ENCODE measurements at regions not wholly inside any gene's neighbourhood (a gene's known extent, or its start where the extent isn't known, plus 50 kb on each side); places are given as distances from the start of the nearest gene placed in this dataset.

DNA sequence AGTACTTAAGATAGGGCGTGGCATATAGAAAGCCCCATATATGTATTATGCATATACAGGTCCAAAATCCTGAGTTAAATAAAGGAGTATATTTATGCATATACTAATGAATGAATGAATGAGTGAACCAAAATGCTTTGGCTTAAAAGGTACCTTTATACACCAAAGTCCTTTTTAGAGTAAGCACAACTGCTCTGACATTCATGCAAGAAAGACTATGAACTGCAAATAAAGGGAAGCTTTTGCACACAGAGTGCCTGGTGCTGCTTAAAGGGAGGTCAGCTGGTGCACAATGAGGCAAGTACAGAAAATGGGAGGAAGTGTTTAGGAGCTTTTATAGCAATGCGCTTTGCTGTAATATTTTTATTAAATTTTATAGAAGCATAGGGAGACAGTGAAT is 214.0 kb downstream of the KLF13 start:
- H3K4me2 ChIP-seq (ENCODE audit: insufficient read depth, low read length, poor library complexity, severe bottlenecking): no peak overlapping the region
- no peaks in the 10 kb centered on the region for H3K36me3 ChIP-seq (replicated peaks in 1 of 2; ENCODE audit: control insufficient read depth in 2 of 2, insufficient read depth in 2 of 2, low read length in 2 of 2)
- H3K18ac ChIP-seq (ENCODE audit: low read length): no peak overlapping the region
- no peak overlapping the region for H2AFZ ChIP-seq (ENCODE audit: low read length)
- no peak overlapping the region for H3K14ac ChIP-seq (ENCODE audit: low read length)
- H3K4me1 ChIP-seq (ENCODE audit: control insufficient read depth in 2 of 2, insufficient read depth in 1 of 2, low read depth in 1 of 2, low read length in 2 of 2): peaks cover 0 to 4% of the 10 kb centered on the region in 2 donors
- H3K4ac ChIP-seq (ENCODE audit: low read length): no peak overlapping the region
- no CpG with 5 or more reads among the region's 2 CpGs for WGBS, 2 donors (ENCODE audit: extremely low coverage in 2 of 2, insufficient read length in 2 of 2, insufficient replicate concordance in 1 of 2)
- no peak overlapping the region for H3K27ac ChIP-seq (replicated peaks; ENCODE audit: low read length)
- H2BK12ac ChIP-seq (ENCODE audit: low read length): no peak overlapping the region
- no peaks in the 10 kb centered on the region for H3K27me3 ChIP-seq (ENCODE audit: control insufficient read depth in 3 of 3, insufficient read depth in 3 of 3, low read depth in 1 of 3, low read length in 3 of 3)
- no peak overlapping the region for H2BK15ac ChIP-seq (ENCODE audit: low read length)
- H2BK5ac ChIP-seq (ENCODE audit: low read length): no peak overlapping the region
- H4K91ac ChIP-seq (ENCODE audit: low read depth, low read length, poor library complexity): no peak overlapping the region
- H3K9ac ChIP-seq (ENCODE audit: low read depth, low read length, poor library complexity): no peak overlapping the region
- no peaks in the 10 kb centered on the region for H3K9me3 ChIP-seq (replicated peaks in 1 of 2; ENCODE audit: control insufficient read depth in 2 of 2, insufficient read depth in 1 of 2, low read depth in 1 of 2, low read length in 2 of 2)
- H3K4me3 ChIP-seq (ENCODE audit: low read length in 2 of 2): no peak overlapping the region
- H3K23ac ChIP-seq (ENCODE audit: low read depth, low read length, poor library complexity): no peak overlapping the region
- H2AK5ac ChIP-seq (ENCODE audit: low read depth, low read length): no peak overlapping the region
- H2BK120ac ChIP-seq (ENCODE audit: low read depth, low read length): no peak overlapping the region
- no peak overlapping the region for H4K8ac ChIP-seq (ENCODE audit: low read depth, low read length)
- H3K79me1 ChIP-seq (ENCODE audit: low read depth, low read length): no peaks in the 10 kb centered on the region
- no peak for DNase-seq (ENCODE audit: low spot score)

DNA sequence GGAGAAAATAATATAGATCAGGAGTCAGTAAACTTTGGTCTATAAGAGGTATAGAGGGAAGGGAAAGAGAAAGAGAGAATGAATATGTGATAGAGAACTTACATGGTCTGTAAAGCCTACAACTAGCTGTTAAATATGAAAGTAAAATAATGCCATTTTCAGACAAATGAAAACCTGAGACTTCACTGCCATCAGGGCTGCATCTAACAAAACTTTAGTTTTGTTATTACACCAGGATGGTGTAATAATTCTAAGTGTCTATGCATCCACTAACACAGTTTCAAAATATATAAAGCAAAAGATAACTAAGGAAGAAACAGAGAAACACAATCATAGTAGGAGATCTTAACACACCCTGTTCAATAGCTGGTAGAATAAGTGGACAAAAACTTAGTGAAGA is 217.7 kb downstream of the KLF13 start:
- Histone ChIP-seq H3K4ac (ENCODE audit: low read length) (no peak overlapping the region), H3K27me3 (ENCODE audit: control insufficient read depth in 3 of 3, insufficient read depth in 3 of 3, low read depth in 1 of 3, low read length in 3 of 3) (no peaks in the 10 kb centered on the region), H2BK120ac (ENCODE audit: low read depth, low read length) (no peak overlapping the region), H3K4me1 (ENCODE audit: control insufficient read depth in 2 of 2, insufficient read depth in 1 of 2, low read depth in 1 of 2, low read length in 2 of 2) (no peaks in the 10 kb centered on the region), H3K23ac (ENCODE audit: low read depth, low read length, poor library complexity) (no peak overlapping the region), H3K18ac (ENCODE audit: low read length) (no peak overlapping the region), H3K27ac (replicated peaks; ENCODE audit: low read length) (no peak overlapping the region), H2BK12ac (ENCODE audit: low read length) (no peak overlapping the region), H3K4me2 (ENCODE audit: insufficient read depth, low read length, poor library complexity, severe bottlenecking) (no peak overlapping the region), H4K91ac (ENCODE audit: low read depth, low read length, poor library complexity) (no peak overlapping the region), H2AFZ (ENCODE audit: low read length) (no peak overlapping the region), H3K14ac (ENCODE audit: low read length) (no peak overlapping the region), H3K9me3 (replicated peaks in 1 of 2; ENCODE audit: control insufficient read depth in 2 of 2, insufficient read depth in 1 of 2, low read depth in 1 of 2, low read length in 2 of 2) (no peaks in the 10 kb centered on the region), H3K79me1 (ENCODE audit: low read depth, low read length) (no peaks in the 10 kb centered on the region), H3K9ac (ENCODE audit: low read depth, low read length, poor library complexity) (no peak overlapping the region), H2BK5ac (ENCODE audit: low read length) (no peak overlapping the region), H3K4me3 (ENCODE audit: low read length in 2 of 2) (no peak overlapping the region), H2BK15ac (ENCODE audit: low read length) (no peak overlapping the region), H3K36me3 (replicated peaks in 1 of 2; ENCODE audit: control insufficient read depth in 2 of 2, insufficient read depth in 2 of 2, low read length in 2 of 2) (no peaks in the 10 kb centered on the region), H2AK5ac (ENCODE audit: low read depth, low read length) (no peak overlapping the region), H4K8ac (ENCODE audit: low read depth, low read length) (no peak overlapping the region)
- DNase-seq (ENCODE audit: low spot score): no peak

- Histone ChIP-seq H2AFZ (ENCODE audit: low read length) (no peak overlapping the region), H3K27ac (replicated peaks; ENCODE audit: low read length) (no peak overlapping the region), H3K9me3 (replicated peaks in 1 of 2; ENCODE audit: control insufficient read depth in 2 of 2, insufficient read depth in 1 of 2, low read depth in 1 of 2, low read length in 2 of 2) (no peaks in the 10 kb centered on the region), H3K4me3 (ENCODE audit: low read length in 2 of 2) (no peak overlapping the region), H3K9ac (ENCODE audit: low read depth, low read length, poor library complexity) (no peak overlapping the region), H3K79me1 (ENCODE audit: low read depth, low read length) (no peaks in the 10 kb centered on the region), H4K91ac (ENCODE audit: low read depth, low read length, poor library complexity) (no peak overlapping the region), H3K18ac (ENCODE audit: low read length) (no peak overlapping the region), H2BK120ac (ENCODE audit: low read depth, low read length) (no peak overlapping the region), H3K4ac (ENCODE audit: low read length) (no peak overlapping the region), H3K27me3 (ENCODE audit: control insufficient read depth in 3 of 3, insufficient read depth in 3 of 3, low read depth in 1 of 3, low read length in 3 of 3) (no peaks in the 10 kb centered on the region), H3K36me3 (replicated peaks in 1 of 2; ENCODE audit: control insufficient read depth in 2 of 2, insufficient read depth in 2 of 2, low read length in 2 of 2) (no peaks in the 10 kb centered on the region), H2AK5ac (ENCODE audit: low read depth, low read length) (no peak overlapping the region), H4K8ac (ENCODE audit: low read depth, low read length) (no peak overlapping the region), H3K4me1 (ENCODE audit: control insufficient read depth in 2 of 2, insufficient read depth in 1 of 2, low read depth in 1 of 2, low read length in 2 of 2) (no peaks in the 10 kb centered on the region), H3K23ac (ENCODE audit: low read depth, low read length, poor library complexity) (no peak overlapping the region), H3K14ac (ENCODE audit: low read length) (no peak overlapping the region), H2BK15ac (ENCODE audit: low read length) (no peak overlapping the region), H2BK12ac (ENCODE audit: low read length) (no peak overlapping the region), H2BK5ac (ENCODE audit: low read length) (no peak overlapping the region), H3K4me2 (ENCODE audit: insufficient read depth, low read length, poor library complexity, severe bottlenecking) (no peak overlapping the region)
- no peak for DNase-seq (ENCODE audit: low spot score)
Observed at GRCh38 chr15:31545257-31545656, 218.6 kb downstream of the KLF13 start.

GRCh38 chr15:31550211-31550977 is 223.8 kb downstream of the KLF13 start:
- Histone ChIP-seq H3K36me3 (replicated peaks in 1 of 2; ENCODE audit: control insufficient read depth in 2 of 2, insufficient read depth in 2 of 2, low read length in 2 of 2) (no peaks in the 10 kb centered on the region), H3K27ac (replicated peaks; ENCODE audit: low read length) (no peak overlapping the region), H3K18ac (ENCODE audit: low read length) (peak overlapping the region; percentile 54), H3K79me1 (ENCODE audit: low read depth, low read length) (no peaks in the 10 kb centered on the region), H3K27me3 (ENCODE audit: control insufficient read depth in 3 of 3, insufficient read depth in 3 of 3, low read depth in 1 of 3, low read length in 3 of 3) (no peaks in the 10 kb centered on the region), H3K9me3 (replicated peaks in 1 of 2; ENCODE audit: control insufficient read depth in 2 of 2, insufficient read depth in 1 of 2, low read depth in 1 of 2, low read length in 2 of 2) (no peaks in the 10 kb centered on the region), H2BK120ac (ENCODE audit: low read depth, low read length) (no peak overlapping the region), H3K9ac (ENCODE audit: low read depth, low read length, poor library complexity) (no peak overlapping the region), H2BK5ac (ENCODE audit: low read length) (no peak overlapping the region), H4K91ac (ENCODE audit: low read depth, low read length, poor library complexity) (no peak overlapping the region), H3K4me2 (ENCODE audit: insufficient read depth, low read length, poor library complexity, severe bottlenecking) (no peak overlapping the region), H3K14ac (ENCODE audit: low read length) (no peak overlapping the region), H3K23ac (ENCODE audit: low read depth, low read length, poor library complexity) (no peak overlapping the region), H4K8ac (ENCODE audit: low read depth, low read length) (no peak overlapping the region), H3K4me1 (ENCODE audit: control insufficient read depth in 2 of 2, insufficient read depth in 1 of 2, low read depth in 1 of 2, low read length in 2 of 2) (no peaks in the 10 kb centered on the region), H2BK12ac (ENCODE audit: low read length) (no peak overlapping the region), H2BK15ac (ENCODE audit: low read length) (no peak overlapping the region), H2AFZ (ENCODE audit: low read length) (no peak overlapping the region), H2AK5ac (ENCODE audit: low read depth, low read length) (no peak overlapping the region), H3K4me3 (ENCODE audit: low read length in 2 of 2) (no peak overlapping the region), H3K4ac (ENCODE audit: low read length) (no peak overlapping the region)
- WGBS, 2 donors (ENCODE audit: extremely low coverage in 2 of 2, insufficient read length in 2 of 2, insufficient replicate concordance in 1 of 2): no CpG with 5 or more reads among the region's 8 CpGs
- DNase-seq (ENCODE audit: low spot score): no peak
